ENCODE measurements at regions not wholly inside any gene's neighbourhood (a gene's known extent, or its start where the extent isn't known, plus 50 kb on each side); places are given as distances from the start of the nearest gene placed in this dataset.

GRCh38 chr2:14716319-14716718 is 83.8 kb downstream of the LRATD1 start:
- BruUV-seq (replicated peaks), result no TSS peak
- no peak overlapping the region for H3K4me3 ChIP-seq
- intact Hi-C loops (cut with micrococcal nuclease; ENCODE audit: unreplicated experiment), result no loop called here
- no peaks in the 10 kb centered on the region for H3K36me3 ChIP-seq (ENCODE audit: control insufficient read depth in 2 of 2, insufficient read depth in 2 of 2, low read length in 1 of 2)
- H3K4me2 ChIP-seq (ENCODE audit: control insufficient read depth, insufficient read depth), result no peak overlapping the region
- no peak overlapping the region for H3K27ac ChIP-seq (ENCODE audit: control insufficient read depth, insufficient read depth)
- H2AFZ ChIP-seq (ENCODE audit: control insufficient read depth, low read depth, low read length), result no peak overlapping the region
- FAIRE-seq, result no peak
- H3K9ac ChIP-seq (ENCODE audit: control insufficient read depth, insufficient read depth, low read length), result no peak overlapping the region
- no peak for DNase-seq (ENCODE audit: low read depth, low spot score)
- H3K79me2 ChIP-seq (ENCODE audit: control insufficient read depth, insufficient read depth, low read length), result no peaks in the 10 kb centered on the region
- CTCF ChIA-PET, result interaction anchor here (0.9 kb wide), 1 partner anchor 10 kb away, joined by 3 read pairs; no protein-coding TSS in a partner anchor
- SMC1A ChIA-PET (ENCODE audit: uncharacterized antibody, unreplicated experiment), result interaction anchor here (0.5 kb wide), 1 partner anchor 1627 kb away, joined by 3 read pairs; no protein-coding TSS in a partner anchor
- H3K4me1 ChIP-seq (ENCODE audit: control insufficient read depth, insufficient read depth, low read length), result no peaks in the 10 kb centered on the region
- no peak for TF ChIP-seq CEBPZ (IDR thresholded peaks at IDR 0.05; ENCODE audit: low read depth, low read length)
- no peak for TF ChIP-seq EGR1 (IDR thresholded peaks at IDR 0.05; ENCODE audit: borderline replicate concordance in 1 of 2, low read depth in 2 of 2, low read length in 2 of 2)
- TF ChIP-seq FOXK2 (IDR thresholded peaks at IDR 0.05), result no peak
- no peak for TF ChIP-seq CREB1 (IDR thresholded peaks at IDR 0.05; ENCODE audit: low read depth)
- TF ChIP-seq STAT1 (conservative IDR thresholded peaks at IDR 0.05), result no peak
- TF ChIP-seq ZNF217 (IDR thresholded peaks at IDR 0.05), result no peak
- TF ChIP-seq ASH2L (IDR thresholded peaks at IDR 0.05; ENCODE audit: borderline replicate concordance, low read depth), result no peak
- POLR2A ChIA-PET, result no interaction called here
- H3K27me3 ChIP-seq (replicated peaks in 1 of 2; ENCODE audit: control insufficient read depth in 2 of 2, insufficient read depth in 2 of 2, low read length in 1 of 2), result no peaks in the 10 kb centered on the region
- H3K9me3 ChIP-seq (replicated peaks; ENCODE audit: control insufficient read depth, insufficient read depth, low read length), result no peaks in the 10 kb centered on the region
- in situ Hi-C loops (cut with MboI), result no loop called here
- no peaks in the 10 kb centered on the region for H4K20me1 ChIP-seq (ENCODE audit: control insufficient read depth, insufficient read depth)
- no peak for ATAC-seq
- RAD21 ChIA-PET (ENCODE audit: unreplicated experiment), result no interaction called here
- WGBS (ENCODE audit: insufficient coverage, insufficient replicate concordance, low lambda C conversion rate, missing lambda C conversion rate), result 0% methylated on average over 1 of the region's 1 CpG

Data from GM12878 (cell line).